ENCODE measurements at regions not wholly inside any gene's neighbourhood (a gene's known extent, or its start where the extent isn't known, plus 50 kb on each side); places are given as distances from the start of the nearest gene placed in this dataset.

GRCh38 chr1:220363196-220363837, 91.1 kb upstream of the RAB3GAP2 start:
- H3K27me3 ChIP-seq (ENCODE audit: insufficient read depth, low read length, poor library complexity): no peaks in the 10 kb centered on the region
- H3K36me3 ChIP-seq (ENCODE audit: insufficient read depth, low read length): no peaks in the 10 kb centered on the region
- no peaks in the 10 kb centered on the region for H3K79me2 ChIP-seq (ENCODE audit: insufficient read depth, low read length)
- ATAC-seq (ENCODE audit: insufficient read depth, low read depth) (no peak), DNase-seq (no peak)
- no peak overlapping the region for H3K9ac ChIP-seq (ENCODE audit: low read depth, low read length)
- H3K9me3 ChIP-seq (ENCODE audit: insufficient read depth, low read length, severe bottlenecking): no peaks in the 10 kb centered on the region
- H3K4me2 ChIP-seq (ENCODE audit: insufficient read depth, low read length): no peak overlapping the region
- H3K4me1 ChIP-seq (ENCODE audit: insufficient read depth, low read length): no peaks in the 10 kb centered on the region
- no peak overlapping the region for H3K27ac ChIP-seq (ENCODE audit: low read length)
- no peak overlapping the region for H2AFZ ChIP-seq (ENCODE audit: low read depth, low read length)
- H4K20me1 ChIP-seq (ENCODE audit: insufficient read depth, low read length): no peaks in the 10 kb centered on the region
- H3K4me3 ChIP-seq (ENCODE audit: low read depth in 1 of 2, low read length in 2 of 2): no peak overlapping the region
- TF ChIP-seq EZH2 (IDR thresholded peaks at IDR 0.05; ENCODE audit: borderline replicate concordance, low read depth, low read length, severe bottlenecking): no peak
- no peak for TF ChIP-seq CTCF (IDR thresholded peaks at IDR 0.05; ENCODE audit: borderline replicate concordance, extremely low read depth, low read length, poor library complexity, severe bottlenecking)

- no peaks in the 10 kb centered on the region for H4K20me1 ChIP-seq (ENCODE audit: insufficient read depth, low read length)
- TF ChIP-seq EZH2 (IDR thresholded peaks at IDR 0.05; ENCODE audit: borderline replicate concordance, low read depth, low read length, severe bottlenecking): no peak
- TF ChIP-seq CTCF (IDR thresholded peaks at IDR 0.05; ENCODE audit: borderline replicate concordance, extremely low read depth, low read length, poor library complexity, severe bottlenecking): no peak
- H3K27me3 ChIP-seq (ENCODE audit: insufficient read depth, low read length, poor library complexity): no peaks in the 10 kb centered on the region
- DNase-seq (no peak), ATAC-seq (ENCODE audit: insufficient read depth, low read depth) (no peak)
- no peaks in the 10 kb centered on the region for H3K9me3 ChIP-seq (ENCODE audit: insufficient read depth, low read length, severe bottlenecking)
- H3K4me2 ChIP-seq (ENCODE audit: insufficient read depth, low read length): no peak overlapping the region
- no peaks in the 10 kb centered on the region for H3K79me2 ChIP-seq (ENCODE audit: insufficient read depth, low read length)
- no peak overlapping the region for H3K27ac ChIP-seq (ENCODE audit: low read length)
- H2AFZ ChIP-seq (ENCODE audit: low read depth, low read length): no peak overlapping the region
- no peak overlapping the region for H3K9ac ChIP-seq (ENCODE audit: low read depth, low read length)
- H3K4me3 ChIP-seq (ENCODE audit: low read depth in 1 of 2, low read length in 2 of 2): no peak overlapping the region
- no peaks in the 10 kb centered on the region for H3K36me3 ChIP-seq (ENCODE audit: insufficient read depth, low read length)
- no peaks in the 10 kb centered on the region for H3K4me1 ChIP-seq (ENCODE audit: insufficient read depth, low read length)
These were observed 85.0 kb upstream of the RAB3GAP2 start for GRCh38 chr1:220356981-220357850.

GRCh38 chr1:220353229-220354012, 81.2 kb upstream of the RAB3GAP2 start:
- H3K4me3 ChIP-seq (ENCODE audit: low read depth in 1 of 2, low read length in 2 of 2): no peak overlapping the region
- no peak overlapping the region for H2AFZ ChIP-seq (ENCODE audit: low read depth, low read length)
- no peak overlapping the region for H3K9ac ChIP-seq (ENCODE audit: low read depth, low read length)
- H3K4me1 ChIP-seq (ENCODE audit: insufficient read depth, low read length): no peaks in the 10 kb centered on the region
- TF ChIP-seq CTCF (IDR thresholded peaks at IDR 0.05; ENCODE audit: borderline replicate concordance, extremely low read depth, low read length, poor library complexity, severe bottlenecking): no peak
- no peak for TF ChIP-seq EZH2 (IDR thresholded peaks at IDR 0.05; ENCODE audit: borderline replicate concordance, low read depth, low read length, severe bottlenecking)
- H3K9me3 ChIP-seq (ENCODE audit: insufficient read depth, low read length, severe bottlenecking): no peaks in the 10 kb centered on the region
- no peak for DNase-seq
- no peaks in the 10 kb centered on the region for H3K27me3 ChIP-seq (ENCODE audit: insufficient read depth, low read length, poor library complexity)
- H3K36me3 ChIP-seq (ENCODE audit: insufficient read depth, low read length): no peaks in the 10 kb centered on the region
- no peak overlapping the region for H3K27ac ChIP-seq (ENCODE audit: low read length)
- H3K79me2 ChIP-seq (ENCODE audit: insufficient read depth, low read length): no peaks in the 10 kb centered on the region
- H4K20me1 ChIP-seq (ENCODE audit: insufficient read depth, low read length): no peaks in the 10 kb centered on the region
- peak; percentile 55; the same call in 1 of the 3 replicates for ATAC-seq (ENCODE audit: insufficient read depth, low read depth)
- no peak overlapping the region for H3K4me2 ChIP-seq (ENCODE audit: insufficient read depth, low read length)
